ENCODE measurements at regions not wholly inside any gene's neighbourhood (a gene's known extent, or its start where the extent isn't known, plus 50 kb on each side); places are given as distances from the start of the nearest gene placed in this dataset.

DNA sequence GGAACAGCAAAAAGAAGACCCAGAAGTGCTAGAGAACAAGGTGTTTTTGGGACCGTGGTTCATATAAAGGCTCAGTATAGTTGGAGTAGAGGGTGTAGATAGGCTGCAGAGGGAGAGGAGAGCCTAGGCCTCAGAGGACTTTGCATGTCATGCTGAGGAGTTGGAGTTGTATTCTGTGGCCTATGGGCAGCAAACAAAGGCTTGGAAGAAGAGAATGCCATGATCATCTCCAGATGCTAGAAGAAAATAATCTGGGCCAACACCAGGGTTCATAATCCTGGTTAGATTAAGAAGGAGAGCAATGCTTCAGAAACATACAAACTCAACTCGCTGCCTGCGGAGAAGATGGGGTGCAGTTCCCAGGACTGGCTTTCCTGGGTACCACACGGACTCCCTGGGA is 262.8 kb upstream of the USP24 start:
- peaks cover 21% of the 10 kb centered on the region for H3K4me1 Mint-ChIP-seq
- no peak overlapping the region for H3K4me3 Mint-ChIP-seq
- DNase-seq = no peak
- TF ChIP-seq CTCF (IDR thresholded peaks at IDR 0.05) = no peak
- no peaks in the 10 kb centered on the region for H3K36me3 Mint-ChIP-seq (ENCODE audit: low read depth)
- peaks cover 13% of the 10 kb centered on the region for H3K9me3 Mint-ChIP-seq
- peaks cover 19% of the 10 kb centered on the region for H3K27me3 Mint-ChIP-seq (ENCODE audit: low read depth, poor library complexity)
- H3K27ac Mint-ChIP-seq = no peak overlapping the region

DNA sequence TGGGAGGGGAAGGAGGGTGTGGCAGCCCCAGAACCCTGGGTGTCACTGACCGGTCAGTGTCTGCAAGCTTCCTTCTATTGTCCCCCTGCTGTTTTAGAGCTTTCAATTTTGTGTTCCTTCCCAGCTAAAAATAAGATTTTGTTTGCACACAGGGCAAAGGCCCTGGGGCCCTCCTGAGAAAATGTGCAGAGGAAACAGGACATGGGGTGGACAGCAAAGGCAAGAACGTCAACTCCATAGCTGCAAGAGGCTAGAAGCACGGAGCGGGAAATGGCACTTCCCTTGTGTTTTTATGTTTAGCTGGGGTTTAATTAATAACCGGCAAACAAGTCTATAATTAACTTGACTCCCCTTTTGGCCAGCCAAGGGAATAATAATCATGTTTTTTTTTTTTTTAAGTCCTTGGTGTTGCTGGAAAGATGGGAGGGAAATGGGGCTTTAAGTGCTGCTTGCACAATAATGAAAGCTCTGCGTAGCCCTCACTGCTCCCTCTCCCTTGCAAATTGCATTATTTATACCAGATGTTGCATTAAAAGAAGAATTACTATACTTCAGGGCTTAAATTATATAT is 261.4 kb upstream of the USP24 start:
- Mint-ChIP-seq H3K4me3 (no peak overlapping the region), H3K9me3 (peaks cover 13% of the 10 kb centered on the region), H3K27me3 (ENCODE audit: low read depth, poor library complexity) (peaks cover 18% of the 10 kb centered on the region), H3K27ac (no peak overlapping the region), H3K4me1 (peaks cover 21% of the 10 kb centered on the region), H3K36me3 (ENCODE audit: low read depth) (no peaks in the 10 kb centered on the region)
- DNase-seq = no peak
- TF ChIP-seq CTCF (IDR thresholded peaks at IDR 0.05) = no peak

- H3K4me1 Mint-ChIP-seq = peaks cover 11% of the 10 kb centered on the region
- no peak for TF ChIP-seq CTCF (IDR thresholded peaks at IDR 0.05)
- H3K9me3 Mint-ChIP-seq = peaks cover 5% of the 10 kb centered on the region
- no peak overlapping the region for H3K4me3 Mint-ChIP-seq
- no peak overlapping the region for H3K27ac Mint-ChIP-seq
- DNase-seq = no peak
- peaks cover 11% of the 10 kb centered on the region for H3K27me3 Mint-ChIP-seq (ENCODE audit: low read depth, poor library complexity)
- no peaks in the 10 kb centered on the region for H3K36me3 Mint-ChIP-seq (ENCODE audit: low read depth)
Observed at GRCh38 chr1:55474168-55474786, 259.1 kb upstream of the USP24 start.

GRCh38 chr1:55473661-55474060 is 258.5 kb upstream of the USP24 start:
- no peak for DNase-seq
- no peak overlapping the region for H3K27ac Mint-ChIP-seq
- H3K4me3 Mint-ChIP-seq = no peak overlapping the region
- no peak for TF ChIP-seq CTCF (IDR thresholded peaks at IDR 0.05)
- H3K27me3 Mint-ChIP-seq (ENCODE audit: low read depth, poor library complexity) = peaks cover 11% of the 10 kb centered on the region
- peaks cover 12% of the 10 kb centered on the region for H3K4me1 Mint-ChIP-seq
- H3K36me3 Mint-ChIP-seq (ENCODE audit: low read depth) = no peaks in the 10 kb centered on the region
- no peaks in the 10 kb centered on the region for H3K9me3 Mint-ChIP-seq

- no peak for TF ChIP-seq CTCF (IDR thresholded peaks at IDR 0.05)
- Mint-ChIP-seq H3K36me3 (ENCODE audit: low read depth) (no peaks in the 10 kb centered on the region), H3K4me3 (no peak overlapping the region), H3K4me1 (peaks cover 17% of the 10 kb centered on the region), H3K27ac (no peak overlapping the region), H3K9me3 (no peaks in the 10 kb centered on the region), H3K27me3 (ENCODE audit: low read depth, poor library complexity) (peaks cover 10% of the 10 kb centered on the region)
- DNase-seq = no peak
Observed at GRCh38 chr1:55472784-55473183, 257.6 kb upstream of the USP24 start.

GRCh38 chr1:55472115-55472514 is 257.0 kb upstream of the USP24 start:
- TF ChIP-seq CTCF (IDR thresholded peaks at IDR 0.05) = no peak
- H3K27me3 Mint-ChIP-seq (ENCODE audit: low read depth, poor library complexity) = peaks cover 11% of the 10 kb centered on the region
- no peaks in the 10 kb centered on the region for H3K9me3 Mint-ChIP-seq
- peaks cover 19% of the 10 kb centered on the region for H3K4me1 Mint-ChIP-seq
- H3K4me3 Mint-ChIP-seq = no peak overlapping the region
- no peak overlapping the region for H3K27ac Mint-ChIP-seq
- no peak for DNase-seq
- H3K36me3 Mint-ChIP-seq (ENCODE audit: low read depth) = no peaks in the 10 kb centered on the region

All from nephron progenitor cell (in vitro differentiated cells).